HG03469 (cell line): ENCODE measurements at regions not wholly inside any gene's neighbourhood (a gene's known extent, or its start where the extent isn't known, plus 50 kb on each side); places are given as distances from the start of the nearest gene placed in this dataset.

Experiments used
- ATAC-seq: cut with Tn5 transposase; IDR thresholded peaks from one replicate; pipeline ENCODE4 v1.9.1; 2021; ENCODE audit warnings: mild to moderate bottlenecking, moderate library complexity, moderate number of reproducible peaks; ENCODE audit not compliant: unreplicated experiment

DNA sequence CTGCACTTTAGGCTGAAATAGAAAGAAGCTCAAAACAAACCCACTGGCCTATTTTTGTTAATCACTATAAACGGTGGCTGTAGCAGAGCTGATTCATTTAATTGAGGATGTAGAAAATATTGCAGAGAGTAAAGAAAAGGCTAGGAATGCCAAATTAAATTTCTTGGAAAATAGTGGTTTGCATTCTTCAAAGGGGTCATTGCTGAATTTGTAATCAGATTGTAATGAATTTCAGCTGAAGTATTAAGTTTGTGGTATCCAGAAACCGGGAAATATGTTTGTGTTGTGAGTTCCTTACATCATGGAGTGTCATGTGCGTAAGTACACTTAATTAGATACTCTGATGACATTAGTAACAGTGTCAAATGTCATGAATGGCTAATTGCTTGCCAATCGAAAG, 203.0 kb downstream of the SAMD5 start:
- ATAC-seq, result no peak

DNA sequence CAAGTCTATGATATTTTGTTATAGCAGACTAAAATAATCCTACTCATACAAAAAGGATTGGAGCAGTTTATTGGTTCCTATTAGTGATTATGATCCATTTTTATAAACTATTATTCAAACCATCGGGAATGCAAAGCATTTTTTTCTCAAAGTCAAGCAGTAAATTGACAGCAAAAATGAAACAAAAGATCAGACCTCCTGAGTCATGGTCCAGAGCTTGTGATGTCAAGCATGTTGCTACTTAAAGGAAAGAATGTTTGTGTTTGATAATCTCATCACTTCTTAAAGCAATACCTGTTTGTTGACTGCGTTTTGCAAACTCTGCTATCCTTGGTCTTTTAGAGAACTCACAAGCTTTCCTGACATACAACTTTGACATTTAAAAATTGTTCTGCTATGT, 204.4 kb downstream of the SAMD5 start:
- ATAC-seq, result no peak

DNA sequence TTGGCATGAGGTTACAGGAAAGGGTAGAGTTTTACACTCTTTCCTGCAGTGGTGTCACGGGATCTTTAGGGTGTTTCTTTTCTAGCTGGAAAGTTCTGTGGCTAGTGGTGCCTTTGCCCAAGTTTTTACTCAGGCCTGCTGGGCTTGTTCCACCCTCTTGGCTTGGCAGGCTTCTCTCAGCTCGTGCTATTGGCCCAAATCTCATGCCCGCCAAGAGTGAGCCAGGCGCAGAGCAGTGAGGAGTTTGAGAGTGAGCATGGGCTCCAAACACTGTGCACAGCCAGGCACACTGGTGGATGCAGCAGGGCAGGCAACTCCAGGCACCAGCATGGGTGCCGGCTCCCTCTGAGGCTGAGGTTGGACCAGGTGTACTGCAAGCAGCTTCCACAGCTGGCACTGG, 206.5 kb downstream of the SAMD5 start:
- no peak for ATAC-seq

DNA sequence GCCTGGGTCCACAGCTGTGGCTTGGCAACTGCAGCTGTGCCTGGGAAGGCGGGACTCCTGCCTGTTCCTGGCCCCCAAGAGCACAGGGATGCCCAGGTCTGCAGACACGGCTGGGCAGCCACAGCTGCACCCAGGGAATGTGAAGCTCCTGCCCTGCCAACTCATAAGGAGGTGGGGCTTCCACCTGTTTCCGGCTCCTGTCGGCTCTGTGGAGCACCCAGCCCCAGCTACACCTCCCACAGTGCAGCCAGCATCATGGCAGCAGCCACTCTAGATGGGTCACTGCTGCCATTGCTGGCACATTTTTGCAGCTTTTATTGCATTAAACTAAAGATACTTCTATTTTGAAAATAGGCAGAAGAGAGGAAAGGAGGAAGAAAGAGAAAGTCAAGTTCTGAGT, 207.9 kb downstream of the SAMD5 start:
- no peak for ATAC-seq

DNA sequence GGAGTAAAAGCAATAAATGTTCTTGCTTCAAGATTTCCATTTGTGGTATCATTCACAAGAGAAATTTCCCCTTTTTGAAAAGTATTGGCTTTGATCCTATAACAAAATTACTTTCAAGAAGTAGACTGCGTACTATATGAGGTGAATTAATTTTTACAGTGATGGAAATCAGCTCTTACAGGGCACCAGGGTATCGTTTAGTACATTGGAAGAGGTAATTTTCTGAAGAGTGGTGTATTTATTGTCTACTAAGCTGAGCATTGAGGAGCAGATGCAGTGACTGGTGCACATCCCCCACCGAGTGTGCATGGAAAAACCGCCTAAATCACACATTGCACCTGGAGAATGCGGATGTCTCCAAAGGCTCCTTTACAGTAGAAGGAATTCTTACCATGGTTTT, 209.5 kb downstream of the SAMD5 start:
- ATAC-seq, result no peak

DNA sequence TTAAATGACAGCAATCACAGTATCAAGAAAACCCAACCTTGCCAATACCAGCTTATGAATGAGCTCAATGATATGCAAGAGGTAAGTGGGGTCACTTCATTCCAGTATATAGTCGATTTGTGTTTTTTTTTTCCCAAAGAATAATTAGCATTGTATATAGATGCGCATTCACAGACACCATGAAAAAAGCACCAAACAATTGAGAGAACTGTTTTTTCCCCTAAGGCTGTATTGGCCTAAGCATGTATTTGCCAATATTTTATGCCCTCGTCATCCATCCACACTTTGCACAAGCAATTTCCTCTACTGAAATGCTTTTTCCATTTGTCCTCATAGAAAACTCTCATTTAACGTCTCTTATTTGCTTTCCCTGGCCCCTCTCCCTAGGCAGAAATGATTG, 213.7 kb downstream of the SAMD5 start:
- ATAC-seq, result no peak

DNA sequence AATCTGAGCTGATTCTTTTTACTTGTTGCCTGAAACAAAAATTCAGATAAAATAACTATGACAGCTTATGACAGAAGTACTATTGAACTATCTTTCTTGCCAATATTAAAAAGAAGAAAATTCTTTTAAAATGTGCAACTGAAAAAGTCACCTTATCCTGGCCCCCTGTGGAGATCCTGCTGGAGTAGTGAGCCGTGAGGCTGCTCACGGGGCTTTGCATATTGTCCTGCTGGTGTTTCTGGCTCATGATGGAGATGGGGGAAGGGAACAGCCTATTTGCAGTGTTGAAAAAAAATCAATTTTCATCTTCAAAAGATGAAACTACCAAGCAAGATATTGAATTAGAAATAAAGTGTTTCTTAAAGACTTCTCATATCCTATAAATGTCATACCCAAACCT, 216.0 kb downstream of the SAMD5 start:
- no peak for ATAC-seq

DNA sequence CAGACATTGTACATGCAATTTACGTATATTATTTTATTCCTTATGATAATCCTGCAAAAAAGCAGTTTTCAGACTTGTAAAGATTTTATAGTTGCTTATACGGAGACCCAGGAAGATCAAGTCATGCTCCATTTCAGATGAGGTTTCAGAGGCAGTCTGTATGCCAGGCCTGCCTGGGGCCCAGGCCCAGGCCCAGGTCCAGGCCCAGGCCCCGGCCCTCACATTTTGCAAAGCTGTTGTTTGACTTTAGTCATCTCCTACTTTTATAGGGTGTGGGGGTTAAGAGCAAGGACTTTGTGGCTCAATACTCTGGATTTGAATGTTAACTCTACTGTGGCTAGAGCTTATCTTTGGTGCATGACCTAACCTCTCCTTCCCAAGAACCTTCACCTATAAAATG, 217.9 kb downstream of the SAMD5 start:
- ATAC-seq, result no peak

DNA sequence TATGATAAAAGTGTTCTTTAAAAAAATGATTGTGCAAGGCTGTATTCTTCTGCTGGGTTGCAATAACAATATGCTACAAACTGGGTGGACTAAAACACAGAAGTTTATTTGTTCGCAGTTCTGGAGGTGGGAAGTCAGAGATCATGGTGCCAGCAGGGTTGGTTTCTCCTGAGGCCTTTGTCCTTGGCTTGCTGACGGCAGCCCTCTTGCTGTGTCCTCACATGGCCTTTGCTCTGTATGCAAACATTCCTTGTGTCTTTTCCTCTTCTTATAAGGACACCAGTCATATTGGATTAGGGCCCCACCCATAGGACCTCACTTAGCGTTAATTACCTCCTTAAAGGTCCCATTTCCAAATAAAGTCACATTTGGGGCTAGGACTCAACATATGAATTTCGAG, 220.4 kb downstream of the SAMD5 start:
- ATAC-seq, result no peak

DNA sequence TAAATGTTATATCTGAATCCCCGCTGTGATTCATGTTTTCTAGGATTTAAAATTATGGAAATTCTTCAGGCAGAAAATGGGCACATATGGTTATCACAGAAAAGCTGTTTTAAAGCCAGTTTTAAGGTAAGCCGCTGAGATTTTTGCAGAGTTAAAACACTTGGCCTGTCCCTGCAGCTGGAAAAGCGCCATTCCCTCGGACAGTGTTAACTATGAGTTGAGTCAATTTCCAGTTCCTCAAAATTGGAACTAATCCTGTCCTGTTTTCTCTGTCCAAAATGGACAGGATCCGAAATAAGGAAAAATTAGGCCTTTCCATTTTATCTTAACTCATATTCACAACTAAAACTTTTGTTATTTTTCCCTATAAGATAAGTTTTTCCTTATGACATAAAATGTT, 225.2 kb downstream of the SAMD5 start:
- ATAC-seq, result no peak

DNA sequence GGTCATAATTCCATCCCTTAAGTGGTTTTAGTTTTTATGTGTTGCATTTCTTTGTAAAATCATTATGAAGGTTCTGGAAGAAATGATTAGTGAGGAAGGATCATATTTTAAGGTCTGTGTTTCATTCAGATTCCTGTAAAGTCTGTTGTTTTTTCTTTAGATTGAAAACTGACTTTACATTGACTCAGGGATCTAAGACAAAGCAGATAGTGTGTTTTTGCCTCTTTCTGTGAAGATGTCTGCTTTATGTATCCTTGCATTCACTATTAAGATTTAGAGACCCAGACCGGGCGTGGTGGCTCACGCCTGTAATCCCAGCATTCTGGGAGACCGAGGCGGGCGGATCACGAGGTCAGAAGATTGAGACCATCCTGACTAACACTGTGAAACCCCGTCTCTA, 225.7 kb downstream of the SAMD5 start:
- no peak for ATAC-seq

DNA sequence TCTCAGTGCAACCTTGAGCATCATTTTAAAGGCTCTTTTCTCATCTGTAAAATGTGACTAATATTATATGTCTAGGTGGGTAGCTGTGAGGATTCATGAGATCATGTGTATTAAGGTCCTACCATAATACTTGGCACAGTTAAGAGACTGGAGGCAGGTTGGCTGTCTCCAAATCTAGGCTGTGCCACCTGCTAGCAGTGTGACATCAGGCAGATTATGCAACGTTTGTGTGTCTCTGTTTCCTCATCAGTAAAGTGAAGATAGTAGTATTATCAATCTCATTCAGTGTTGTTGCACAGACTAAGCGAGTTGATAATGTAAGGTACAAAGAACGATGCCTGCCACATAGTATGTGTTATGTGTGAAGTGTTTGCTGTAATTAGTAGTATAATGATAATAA, 227.4 kb downstream of the SAMD5 start:
- ATAC-seq, result no peak

DNA sequence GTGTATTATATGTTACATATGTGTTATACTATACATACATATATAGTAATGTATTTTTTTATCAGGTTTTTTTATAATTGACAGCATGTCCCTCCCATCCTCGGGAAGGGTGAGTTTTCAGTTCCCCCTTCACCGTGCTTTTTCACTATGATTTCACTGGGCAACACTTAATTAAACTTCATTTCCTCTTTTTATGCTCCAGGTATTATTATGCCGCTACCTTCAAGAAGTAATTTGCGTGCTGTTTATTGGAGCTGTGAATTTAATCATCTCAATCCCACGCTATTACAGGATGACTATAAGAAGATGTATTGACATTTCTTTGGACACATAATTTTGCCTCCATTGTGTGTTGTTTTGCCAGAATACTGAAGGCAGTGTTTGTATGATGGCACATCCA, 228.6 kb downstream of the SAMD5 start:
- no peak for ATAC-seq

DNA sequence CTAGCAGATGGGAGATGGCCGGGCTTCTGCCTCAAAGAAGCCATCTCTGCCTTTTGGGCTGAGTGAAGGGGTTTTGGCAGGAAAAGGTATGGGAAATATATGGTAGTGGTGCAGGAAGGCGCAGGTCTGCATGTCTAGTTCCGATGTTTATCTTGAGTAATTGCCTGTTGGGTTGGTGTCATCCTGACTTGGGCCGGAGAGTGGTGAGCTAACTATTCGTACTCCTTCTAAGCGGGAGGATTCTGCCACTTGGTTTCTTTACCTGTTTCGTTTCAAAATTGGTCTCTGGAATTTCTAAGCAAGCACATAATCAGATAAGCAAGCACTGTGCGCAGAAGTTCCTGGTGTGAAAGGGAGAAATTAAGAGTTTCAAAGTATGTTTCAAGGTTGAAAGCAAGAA, 229.6 kb downstream of the SAMD5 start:
- ATAC-seq, result no peak

DNA sequence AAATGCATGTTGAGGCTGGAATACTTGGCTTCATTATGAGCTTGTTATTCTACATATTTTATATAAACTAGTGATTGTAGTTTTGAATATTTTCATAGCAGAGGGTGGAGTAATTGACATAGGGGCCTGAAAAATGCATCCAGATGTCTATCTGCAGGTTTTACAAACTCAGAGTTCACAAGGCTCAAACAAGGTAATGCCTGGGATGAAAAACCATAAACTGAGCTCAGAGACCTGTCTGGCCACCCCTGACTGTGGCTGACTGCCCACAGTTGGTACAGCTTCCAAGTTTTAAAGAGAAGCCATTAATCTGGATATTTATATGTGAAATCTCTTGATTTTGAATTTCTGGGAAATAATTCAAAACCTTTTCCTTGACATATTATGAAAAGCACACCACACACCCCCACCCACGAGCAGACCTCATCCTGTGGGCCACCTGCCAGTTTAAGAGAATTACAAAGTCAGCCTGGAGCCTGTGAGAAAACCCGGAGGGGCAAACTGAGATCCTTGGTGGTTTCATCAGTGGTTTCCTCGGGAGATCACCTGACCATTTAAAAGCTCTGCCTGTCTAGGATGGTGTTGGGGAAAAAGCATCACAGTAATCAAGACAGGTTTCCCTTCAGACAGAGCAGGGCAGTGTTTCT, 230.1 kb downstream of the SAMD5 start:
- no peak for ATAC-seq

DNA sequence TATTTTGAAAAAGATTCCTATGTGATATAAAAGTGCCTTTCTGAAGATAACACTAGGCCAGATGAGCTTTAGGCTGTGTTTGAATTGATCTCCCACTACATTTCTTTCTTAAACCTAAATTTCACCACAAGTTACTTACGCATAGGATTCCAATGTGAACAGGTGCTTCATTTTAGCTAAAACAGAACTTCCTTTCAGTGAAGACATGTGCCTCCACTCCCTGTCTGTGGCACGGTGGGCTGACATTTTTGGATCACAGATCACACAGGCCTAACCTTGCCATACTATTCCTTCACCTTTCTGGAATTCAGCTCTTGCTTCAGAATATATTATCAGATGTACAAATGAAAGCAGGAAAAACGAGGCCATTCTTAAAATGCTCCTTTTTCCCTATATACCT, 231.8 kb downstream of the SAMD5 start:
- ATAC-seq, result no peak

DNA sequence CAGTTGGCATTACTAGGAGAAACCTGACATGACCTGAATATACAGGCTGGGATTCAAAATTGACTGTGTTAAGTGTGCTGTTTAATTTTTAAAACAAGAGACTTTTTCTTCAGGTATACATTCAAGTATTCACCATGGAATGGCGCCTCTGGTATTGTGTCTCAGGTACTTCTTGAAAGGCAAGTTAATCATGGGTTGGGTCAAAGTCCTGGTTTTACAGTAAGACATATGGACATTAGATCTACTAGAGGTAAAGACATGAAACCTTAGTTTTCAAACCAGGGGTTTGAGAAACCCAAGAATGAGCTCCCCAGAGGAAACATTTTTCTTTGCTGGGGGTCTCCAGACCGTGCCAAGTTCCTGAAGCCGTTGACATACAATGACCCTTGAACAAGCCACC, 232.4 kb downstream of the SAMD5 start:
- no peak for ATAC-seq

DNA sequence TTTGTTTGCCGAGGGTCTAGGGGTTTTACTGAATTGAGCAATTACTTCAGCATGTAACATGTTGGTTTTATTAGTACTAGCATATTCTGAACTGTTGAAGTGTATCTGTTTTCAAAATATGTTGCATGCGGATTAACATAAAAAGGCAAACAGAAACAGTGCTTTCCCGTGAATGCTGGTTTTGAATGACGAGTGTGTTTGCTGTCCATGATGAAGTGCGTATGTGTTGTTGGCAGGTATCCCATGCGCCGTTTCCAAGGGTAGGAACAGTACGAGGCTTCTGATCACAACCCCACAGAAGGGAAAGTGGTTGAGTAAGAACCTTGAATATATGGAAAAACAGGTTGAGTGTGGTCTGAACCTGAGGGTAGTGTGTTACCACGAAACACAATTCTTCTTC, 232.9 kb downstream of the SAMD5 start:
- ATAC-seq, result no peak

DNA sequence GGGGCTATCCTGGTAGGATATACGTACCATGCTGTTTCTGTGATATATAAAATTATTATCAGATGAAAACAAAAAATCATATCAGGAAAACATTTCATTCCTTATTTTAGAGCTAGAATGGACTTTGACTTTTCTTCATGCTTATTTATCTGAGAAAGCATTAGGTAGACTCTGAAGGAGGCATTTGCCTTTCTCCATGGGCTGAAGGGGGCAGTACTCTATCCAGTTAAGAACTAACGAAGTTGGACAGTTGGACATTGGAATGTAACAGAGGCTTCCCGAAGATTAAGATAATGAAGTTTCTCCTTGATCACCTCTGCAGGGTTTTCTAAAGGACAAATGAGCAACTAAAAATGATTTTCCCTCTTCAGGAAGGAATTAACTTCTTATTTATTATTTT, 233.9 kb downstream of the SAMD5 start:
- ATAC-seq, result no peak

DNA sequence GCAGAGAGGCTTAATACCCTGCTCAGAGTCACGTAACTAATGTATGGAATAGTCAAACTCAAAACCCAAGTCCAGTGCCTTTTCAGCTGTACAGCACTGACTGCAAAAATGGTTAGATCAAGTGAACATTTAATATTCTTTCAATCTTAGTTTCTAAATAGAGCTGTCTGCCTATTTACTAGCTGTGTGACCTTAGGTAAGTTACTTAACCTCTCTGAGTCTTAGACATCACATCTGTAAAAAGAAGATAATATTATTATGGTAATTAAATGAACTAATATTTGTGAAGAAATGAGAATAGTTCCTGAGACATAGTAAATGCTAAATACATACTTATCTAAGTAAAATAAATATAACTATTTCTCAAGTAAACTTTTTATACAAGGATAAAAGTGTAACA, 235.5 kb downstream of the SAMD5 start:
- ATAC-seq, result no peak

DNA sequence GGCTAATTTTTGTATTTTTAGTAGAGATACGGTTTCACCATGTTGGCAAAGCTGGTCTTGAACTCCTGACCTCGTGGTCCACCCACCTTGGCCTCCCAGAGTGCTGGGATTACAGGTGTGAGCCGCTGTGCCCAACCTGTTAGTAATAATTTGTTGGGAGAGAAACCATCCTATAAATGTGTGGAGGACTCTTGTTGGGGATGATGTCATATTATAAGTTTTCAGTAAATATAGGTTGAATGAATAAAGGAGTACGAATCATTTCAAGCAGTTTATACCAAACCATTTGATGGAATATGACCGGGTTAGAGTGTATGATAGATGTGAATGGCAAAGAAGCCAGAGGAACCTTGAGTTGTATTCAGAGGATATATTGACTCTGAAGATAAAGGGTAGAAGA, 240.8 kb downstream of the SAMD5 start:
- ATAC-seq, result no peak

DNA sequence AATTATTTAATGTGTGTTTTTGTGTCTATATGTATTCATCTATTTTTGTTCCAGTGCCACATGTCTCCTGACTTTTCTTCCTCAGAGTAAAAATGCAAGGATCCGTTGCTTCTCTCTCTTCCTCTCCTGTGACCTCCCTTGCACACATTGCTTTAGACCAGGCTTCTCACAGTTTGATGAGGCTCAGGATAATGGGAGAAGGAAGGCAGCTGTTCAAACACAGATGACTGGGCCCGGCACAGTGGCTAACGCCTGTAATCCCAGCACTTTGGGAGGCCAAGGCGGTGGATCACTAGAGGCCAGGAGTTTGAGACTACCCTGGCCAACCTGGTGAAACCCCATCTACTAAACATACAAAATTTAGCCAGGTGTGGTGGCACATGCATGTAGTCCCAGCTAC, 241.9 kb downstream of the SAMD5 start:
- ATAC-seq, result no peak

DNA sequence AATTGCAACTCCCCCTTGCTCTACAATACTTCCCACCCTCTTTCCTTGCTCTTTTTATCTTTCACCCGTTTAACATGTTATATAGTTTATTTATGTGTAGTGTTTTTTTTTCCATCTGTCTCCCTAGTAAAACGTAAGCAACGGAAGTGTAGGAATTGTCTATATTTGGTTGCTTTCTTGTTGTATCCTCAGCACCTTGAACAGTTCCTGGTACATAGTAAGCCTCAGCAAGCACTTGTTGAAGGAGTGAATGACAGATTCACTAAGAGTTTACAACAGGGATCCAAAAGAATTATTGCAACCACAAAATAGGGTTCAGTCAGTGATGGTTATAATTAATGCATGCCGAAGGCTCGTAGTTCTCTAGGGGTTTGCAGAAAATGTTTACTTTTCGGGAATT, 242.7 kb downstream of the SAMD5 start:
- ATAC-seq, result no peak
